H9 (cell line): ENCODE measurements at regions not wholly inside any gene's neighbourhood (a gene's known extent, or its start where the extent isn't known, plus 50 kb on each side); places are given as distances from the start of the nearest gene placed in this dataset.

Experiments
- DNase-seq: peaks from one replicate; pipeline ENCODE4 v3.0.0-alpha.2; 2017
- H2AFZ ChIP-seq: one replicate; pipeline ENCODE4 v1.6.1; 2013; ENCODE audit warnings: mild to moderate bottlenecking, low read length, control low read depth, moderate library complexity
- H2AK5ac ChIP-seq: 2 replicates; pipeline ENCODE4 v1.6.1; 2013; ENCODE audit warnings: low read length, control low read depth, mixed read lengths; ENCODE audit not compliant: insufficient read length
- H2BK120ac ChIP-seq: one replicate; pipeline ENCODE4 v1.6.1; 2013; ENCODE audit warnings: low read depth, mild to moderate bottlenecking, low read length, control low read depth, inconsistent platforms; ENCODE audit not compliant: poor library complexity, severe bottlenecking
- H2BK12ac ChIP-seq: 2 replicates; pipeline ENCODE4 v1.6.1; 2013; ENCODE audit warnings: low read length, control low read depth, mixed read lengths, low read depth; ENCODE audit not compliant: insufficient read length
- H2BK15ac ChIP-seq: 2 replicates; pipeline ENCODE4 v1.6.1; 2013; ENCODE audit warnings: low read depth, low read length, control low read depth
- H2BK20ac ChIP-seq: one replicate; pipeline ENCODE4 v1.6.1; 2013; ENCODE audit warnings: low read depth, mild to moderate bottlenecking, low read length, control low read depth, inconsistent platforms; ENCODE audit not compliant: poor library complexity, severe bottlenecking
- H2BK5ac ChIP-seq: 2 replicates; pipeline ENCODE4 v1.6.1; 2013; ENCODE audit warnings: low read length, control low read depth, mixed read lengths; ENCODE audit not compliant: insufficient read length
- H3K14ac ChIP-seq: 2 replicates; pipeline ENCODE4 v1.6.1; 2013; ENCODE audit warnings: low read length, control low read depth; ENCODE audit not compliant: insufficient read depth
- H3K18ac ChIP-seq: 2 replicates; pipeline ENCODE4 v1.6.1; 2013; ENCODE audit warnings: low read depth, mild to moderate bottlenecking, mixed read lengths, low read length, control low read depth; ENCODE audit not compliant: insufficient read length
- H3K23ac ChIP-seq: 2 replicates; pipeline ENCODE4 v1.6.1; 2013; ENCODE audit warnings: low read length, control low read depth, mixed read lengths, low read depth; ENCODE audit not compliant: insufficient read length
- H3K23me2 ChIP-seq: 2 replicates; pipeline ENCODE4 v1.6.1; 2013; ENCODE audit warnings: low read depth, mild to moderate bottlenecking, mixed read lengths, low read length, control low read depth; ENCODE audit not compliant: insufficient read length, poor library complexity, severe bottlenecking
- H3K27ac ChIP-seq: 2 replicates; pipeline ENCODE4 v1.5.1; 2013; ENCODE audit warnings: low read length, control low read depth, mixed read lengths, low read depth; ENCODE audit not compliant: insufficient read length
- H3K27me3 ChIP-seq: 2 replicates; pipeline ENCODE4 v1.6.1; 2013; ENCODE audit warnings: low read length, control low read depth, inconsistent platforms; ENCODE audit not compliant: insufficient read depth
- H3K4ac ChIP-seq: 2 replicates; pipeline ENCODE4 v1.6.1; 2013; ENCODE audit warnings: low read depth, mild to moderate bottlenecking, control low read depth, inconsistent platforms, low read length, moderate library complexity
- H3K4me1 ChIP-seq: 2 replicates; pipeline ENCODE4 v1.6.1; 2013; ENCODE audit warnings: low read length, control low read depth, inconsistent platforms; ENCODE audit not compliant: insufficient read depth
- H3K4me2 ChIP-seq: 2 replicates; pipeline ENCODE4 v1.6.1; 2013; ENCODE audit warnings: low read length, control low read depth, mixed read lengths; ENCODE audit not compliant: insufficient read length, insufficient read depth
- H3K56ac ChIP-seq: 2 replicates; pipeline ENCODE4 v1.6.1; 2013; ENCODE audit warnings: low read depth, mild to moderate bottlenecking, mixed read lengths, low read length, control low read depth; ENCODE audit not compliant: insufficient read length
- H3K79me1 ChIP-seq: 2 replicates; pipeline ENCODE4 v1.6.1; 2013; ENCODE audit warnings: low read depth, mild to moderate bottlenecking, moderate library complexity, low read length, control low read depth, inconsistent platforms; ENCODE audit not compliant: insufficient read depth, poor library complexity, severe bottlenecking
- H3K79me2 ChIP-seq: 2 replicates; pipeline ENCODE4 v1.6.1; 2013; ENCODE audit warnings: low read length, control low read depth, inconsistent platforms; ENCODE audit not compliant: insufficient read depth
- H3K9ac ChIP-seq: 2 replicates; pipeline ENCODE4 v1.6.1; 2013; ENCODE audit warnings: low read length, control low read depth, mixed read lengths; ENCODE audit not compliant: insufficient read length; ENCODE audit errors: extremely low read depth
- H3K9me3 ChIP-seq: one replicate; pipeline ENCODE4 v1.6.1; 2013; ENCODE audit warnings: low read depth, low read length, inconsistent platforms; ENCODE audit not compliant: control insufficient read depth
- H3T11ph ChIP-seq: one replicate; pipeline ENCODE4 v1.6.1; 2013; ENCODE audit warnings: mild to moderate bottlenecking, low read length, control low read depth, inconsistent platforms
- H4K20me1 ChIP-seq: one replicate; pipeline ENCODE4 v1.6.1; 2013; ENCODE audit not compliant: control insufficient read depth, insufficient read length, insufficient read depth
- H4K5ac ChIP-seq: 2 replicates; pipeline ENCODE4 v1.6.1; 2013; ENCODE audit warnings: low read depth, mild to moderate bottlenecking, mixed read lengths, low read length, control low read depth; ENCODE audit not compliant: insufficient read length
- H4K8ac ChIP-seq: replicated peaks from 2 replicates; pipeline ENCODE4 v1.6.1; 2013; ENCODE audit warnings: low read length, control low read depth, mixed read lengths, low read depth; ENCODE audit not compliant: insufficient read length
- H4K91ac ChIP-seq: 2 replicates; pipeline ENCODE4 v1.6.1; 2013; ENCODE audit warnings: low read depth, mild to moderate bottlenecking, moderate library complexity, mixed read lengths, low read length, control low read depth; ENCODE audit not compliant: insufficient read length
- H3K27ac Mint-ChIP-seq, 3 experiments: 2 replicates in 2 of 3; 3 replicates in 1 of 3; pipeline ENCODE4 v1.8.0; 2020 to 2021; ENCODE audit warnings: mixed read lengths in 3 of 3, mild to moderate bottlenecking in 1 of 3, moderate library complexity in 1 of 3
- H3K27me3 Mint-ChIP-seq: 2 replicates; pipeline ENCODE4 v1.8.0; 2021; ENCODE audit warnings: low read depth, mild to moderate bottlenecking, moderate library complexity, mixed read lengths
- H3K36me3 Mint-ChIP-seq, 3 experiments: 2 replicates in 2 of 3; 3 replicates in 1 of 3; pipeline ENCODE4 v1.8.0; 2020 to 2021; ENCODE audit warnings: low read depth in 3 of 3, mixed read lengths in 3 of 3; ENCODE audit not compliant: insufficient read depth in 1 of 3
- H3K4me1 Mint-ChIP-seq, 2 experiments: 2 replicates each; pipeline ENCODE4 v1.8.0; 2020; ENCODE audit warnings: mixed read lengths in 2 of 2
- H3K4me3 Mint-ChIP-seq, 2 experiments: 2 replicates in 1 of 2; 3 replicates in 1 of 2; pipeline ENCODE4 v1.8.0; 2020 to 2021; ENCODE audit warnings: mild to moderate bottlenecking in 2 of 2, mixed read lengths in 2 of 2, moderate library complexity in 1 of 2
- H3K9me3 Mint-ChIP-seq, 2 experiments: 2 replicates in 1 of 2; 3 replicates in 1 of 2; pipeline ENCODE4 v1.8.0; 2020; ENCODE audit warnings: mild to moderate bottlenecking in 2 of 2, mixed read lengths in 2 of 2, moderate library complexity in 1 of 2
- CTCF ChIP-seq: fragments of 200-600 bp; sonication (generic); conservative IDR thresholded peaks from 3 replicates; pipeline ENCODE4 v1.8.0; 2021; ENCODE audit warnings: antibody characterized with exemption, mild to moderate bottlenecking
- WGBS: extraction: QIAGEN DNeasy Blood & Tissue Kit; methylation state at CpG from one replicate; pipeline ENCODE4 v1.1.7; 2013; ENCODE audit warnings: missing lambda C conversion rate, low lambda C conversion rate, mixed read lengths; ENCODE audit not compliant: insufficient read length; ENCODE audit errors: extremely low coverage; 5-methylcytosine and 5-hydroxymethylcytosine counted together

- no peaks in the 10 kb centered on the region for H3K9me3 Mint-ChIP-seq
Measured at GRCh38 chr3:159219231-159219630, 417.4 kb downstream of the MFSD1 start.

More at GRCh38 chr3:159219231-159219630, 417.4 kb downstream of the MFSD1 start:
- no peaks in the 10 kb centered on the region for H3K79me2 ChIP-seq
- no peak overlapping the region for H2BK15ac ChIP-seq
- H3K18ac ChIP-seq: no peak overlapping the region
- DNase-seq: no peak
- no peak overlapping the region for H3K4me2 ChIP-seq
- H2BK20ac ChIP-seq: no peak overlapping the region
- H4K20me1 ChIP-seq: no peaks in the 10 kb centered on the region
- no peaks in the 10 kb centered on the region for H3K27me3 ChIP-seq
- no peak overlapping the region for H3K23ac ChIP-seq
- no peak overlapping the region for H3T11ph ChIP-seq
- H3K4me1 ChIP-seq: no peaks in the 10 kb centered on the region
- no peak overlapping the region for H2BK5ac ChIP-seq
- no peak overlapping the region for H3K9ac ChIP-seq
- H2BK120ac ChIP-seq: no peak overlapping the region
- Mint-ChIP-seq H3K36me3 (no peaks in the 10 kb centered on the region), H3K27me3 (no peaks in the 10 kb centered on the region; the same call in 1 of the 2 replicates), H3K4me1 (no peaks in the 10 kb centered on the region), H3K4me3 (no peak overlapping the region), H3K27ac (no peak overlapping the region)
- no peaks in the 10 kb centered on the region for H3K23me2 ChIP-seq
- no peak overlapping the region for H4K91ac ChIP-seq
- H2BK12ac ChIP-seq: no peak overlapping the region
- H3K9me3 ChIP-seq: no peaks in the 10 kb centered on the region
- H4K5ac ChIP-seq: no peak overlapping the region
- H4K8ac ChIP-seq: no peak overlapping the region
- no peak overlapping the region for H2AK5ac ChIP-seq
- H2AFZ ChIP-seq: no peak overlapping the region
- WGBS: no CpG with 5 or more reads among the region's 3 CpGs
- H3K27ac ChIP-seq: no peak overlapping the region
- TF ChIP-seq CTCF: no peak
- no peak overlapping the region for H3K14ac ChIP-seq
- H3K4ac ChIP-seq: no peak overlapping the region
- H3K56ac ChIP-seq: no peak overlapping the region
- H3K79me1 ChIP-seq: no peaks in the 10 kb centered on the region
